ENCODE measurements at regions not wholly inside any gene's neighbourhood (a gene's known extent, or its start where the extent isn't known, plus 50 kb on each side); places are given as distances from the start of the nearest gene placed in this dataset.

GRCh38 chr4:14496969-14497368, 505.3 kb upstream of the CPEB2 start:
- no peak for TF ChIP-seq CTCF (IDR thresholded peaks at IDR 0.05)
- no peak for TF ChIP-seq POLR2A (IDR thresholded peaks at IDR 0.05)

Measured in adrenal gland (tissue), 5 donors.